ENCODE measurements at regions not wholly inside any gene's neighbourhood (a gene's known extent, or its start where the extent isn't known, plus 50 kb on each side); places are given as distances from the start of the nearest gene placed in this dataset.

DNA sequence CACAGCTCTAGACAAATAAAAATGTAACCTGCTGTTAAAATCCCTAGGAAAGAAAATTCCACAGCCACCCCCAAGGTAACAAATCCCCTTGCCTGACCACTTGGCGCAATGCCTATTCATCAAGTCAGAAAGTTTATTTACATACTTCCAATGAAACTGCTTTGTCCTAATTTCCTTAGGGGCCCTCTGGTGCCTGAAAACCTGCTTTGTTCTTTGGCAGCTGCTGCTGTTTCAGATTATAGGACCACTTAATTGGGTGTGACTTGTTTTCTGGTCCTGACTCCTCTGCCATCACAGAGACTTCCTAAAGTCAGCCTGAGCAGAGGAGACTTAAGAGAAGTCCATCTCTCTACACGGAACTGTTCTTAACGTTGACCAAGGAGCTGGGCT is 323.6 kb downstream of the UBE3D start:
- H3K4me3 ChIP-seq (ENCODE audit: low read depth, low read length): no peak overlapping the region
- TF ChIP-seq, protein P1, sequence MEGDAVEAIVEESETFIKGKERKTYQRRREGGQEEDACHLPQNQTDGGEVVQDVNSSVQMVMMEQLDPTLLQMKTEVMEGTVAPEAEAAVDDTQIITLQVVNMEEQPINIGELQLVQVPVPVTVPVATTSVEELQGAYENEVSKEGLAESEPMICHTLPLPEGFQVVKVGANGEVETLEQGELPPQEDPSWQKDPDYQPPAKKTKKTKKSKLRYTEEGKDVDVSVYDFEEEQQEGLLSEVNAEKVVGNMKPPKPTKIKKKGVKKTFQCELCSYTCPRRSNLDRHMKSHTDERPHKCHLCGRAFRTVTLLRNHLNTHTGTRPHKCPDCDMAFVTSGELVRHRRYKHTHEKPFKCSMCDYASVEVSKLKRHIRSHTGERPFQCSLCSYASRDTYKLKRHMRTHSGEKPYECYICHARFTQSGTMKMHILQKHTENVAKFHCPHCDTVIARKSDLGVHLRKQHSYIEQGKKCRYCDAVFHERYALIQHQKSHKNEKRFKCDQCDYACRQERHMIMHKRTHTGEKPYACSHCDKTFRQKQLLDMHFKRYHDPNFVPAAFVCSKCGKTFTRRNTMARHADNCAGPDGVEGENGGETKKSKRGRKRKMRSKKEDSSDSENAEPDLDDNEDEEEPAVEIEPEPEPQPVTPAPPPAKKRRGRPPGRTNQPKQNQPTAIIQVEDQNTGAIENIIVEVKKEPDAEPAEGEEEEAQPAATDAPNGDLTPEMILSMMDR (IDR thresholded peaks at IDR 0.05; ENCODE audit: low read depth, low read length): no peak
- in situ Hi-C loops (cut with HindIII; ENCODE audit: low sequenced_read_pairs): no loop called here
- no peak for DNase-seq (ENCODE audit: low read depth, low spot score)

DNA sequence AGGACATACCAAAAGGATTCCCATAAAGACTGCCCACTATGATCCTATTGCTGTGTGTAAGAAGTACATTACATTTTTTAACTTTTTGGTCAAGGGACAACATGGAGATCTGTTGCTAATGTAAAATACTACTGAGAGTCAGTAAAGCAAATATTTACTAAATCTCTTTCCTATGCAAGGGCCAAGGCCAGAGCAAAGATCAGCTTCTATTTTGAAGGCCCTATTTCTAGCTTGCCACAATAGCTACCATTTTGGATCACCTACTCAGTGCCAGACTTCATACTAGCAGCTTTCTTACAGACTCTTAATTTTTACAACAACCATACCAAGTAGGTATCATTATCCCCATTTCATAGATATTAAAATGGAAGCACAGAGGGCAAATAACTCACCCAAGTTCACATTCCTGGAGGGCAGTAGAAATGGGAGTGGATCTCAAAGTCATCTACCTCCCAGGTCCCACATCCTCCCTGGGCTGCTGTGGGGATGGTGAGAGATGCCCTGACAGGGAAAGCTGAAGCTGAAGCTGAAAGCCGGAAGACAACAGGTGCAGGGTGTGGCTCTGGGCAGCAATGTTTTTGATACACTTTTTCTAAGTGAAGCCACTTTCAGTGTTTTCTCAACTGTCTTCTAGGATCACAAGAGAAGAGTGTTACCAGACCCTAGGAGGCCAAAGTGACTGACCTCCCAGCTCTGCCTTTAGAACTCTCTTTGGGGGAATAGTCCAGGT is 321.2 kb downstream of the UBE3D start:
- no peak overlapping the region for H3K4me3 ChIP-seq (ENCODE audit: low read depth, low read length)
- TF ChIP-seq, protein P1 (IDR thresholded peaks at IDR 0.05; ENCODE audit: low read depth, low read length): no peak
- no peak for DNase-seq (ENCODE audit: low read depth, low spot score)
- in situ Hi-C loops (cut with HindIII; ENCODE audit: low sequenced_read_pairs): no loop called here

DNA sequence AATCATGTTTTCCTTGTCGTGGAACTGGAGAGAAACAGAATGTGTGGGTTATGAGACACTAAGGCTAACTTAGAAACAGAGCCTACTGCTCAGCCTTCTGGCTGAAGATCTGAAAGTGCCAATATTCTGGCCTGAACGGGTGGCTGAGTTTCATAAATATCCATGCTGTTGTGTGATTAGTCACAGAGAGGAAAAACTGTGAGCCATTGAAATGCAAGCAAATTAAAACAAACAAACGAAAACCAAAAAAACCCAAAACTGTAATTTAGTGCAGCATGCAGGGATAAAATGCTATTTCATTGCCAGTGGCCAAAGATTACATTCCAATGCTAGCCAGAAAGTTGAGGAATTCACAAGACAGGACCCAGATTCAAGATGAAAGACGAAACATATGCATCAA is 315.1 kb downstream of the UBE3D start:
- in situ Hi-C loops (cut with HindIII; ENCODE audit: low sequenced_read_pairs): no loop called here
- DNase-seq (ENCODE audit: low read depth, low spot score): peak; percentile 64
- TF ChIP-seq, protein P1 (IDR thresholded peaks at IDR 0.05; ENCODE audit: low read depth, low read length): no peak
- H3K4me3 ChIP-seq (ENCODE audit: low read depth, low read length): no peak overlapping the region

DNA sequence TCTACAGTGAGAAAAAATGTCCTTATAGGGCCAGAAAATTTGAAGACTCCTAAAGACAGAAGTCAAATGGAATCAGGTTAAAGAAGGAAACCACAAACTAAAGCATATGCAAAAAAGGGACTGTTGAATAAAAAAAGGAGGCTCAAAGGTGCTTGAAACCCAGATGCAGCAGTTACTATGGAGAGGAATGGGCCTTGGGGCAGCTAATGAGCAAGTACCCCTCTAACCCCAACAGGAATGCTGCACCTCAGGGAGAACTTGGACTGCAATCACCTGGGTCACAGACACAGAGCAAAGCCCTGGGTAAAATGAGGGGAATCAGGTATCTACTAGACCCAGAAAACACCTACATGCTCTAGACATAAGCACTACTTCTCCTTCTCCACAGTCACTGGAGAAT is 313.9 kb downstream of the UBE3D start:
- TF ChIP-seq, protein P1 (IDR thresholded peaks at IDR 0.05; ENCODE audit: low read depth, low read length): no peak
- H3K4me3 ChIP-seq (ENCODE audit: low read depth, low read length): no peak overlapping the region
- DNase-seq (ENCODE audit: low read depth, low spot score): no peak
- in situ Hi-C loops (cut with HindIII; ENCODE audit: low sequenced_read_pairs): no loop called here

DNA sequence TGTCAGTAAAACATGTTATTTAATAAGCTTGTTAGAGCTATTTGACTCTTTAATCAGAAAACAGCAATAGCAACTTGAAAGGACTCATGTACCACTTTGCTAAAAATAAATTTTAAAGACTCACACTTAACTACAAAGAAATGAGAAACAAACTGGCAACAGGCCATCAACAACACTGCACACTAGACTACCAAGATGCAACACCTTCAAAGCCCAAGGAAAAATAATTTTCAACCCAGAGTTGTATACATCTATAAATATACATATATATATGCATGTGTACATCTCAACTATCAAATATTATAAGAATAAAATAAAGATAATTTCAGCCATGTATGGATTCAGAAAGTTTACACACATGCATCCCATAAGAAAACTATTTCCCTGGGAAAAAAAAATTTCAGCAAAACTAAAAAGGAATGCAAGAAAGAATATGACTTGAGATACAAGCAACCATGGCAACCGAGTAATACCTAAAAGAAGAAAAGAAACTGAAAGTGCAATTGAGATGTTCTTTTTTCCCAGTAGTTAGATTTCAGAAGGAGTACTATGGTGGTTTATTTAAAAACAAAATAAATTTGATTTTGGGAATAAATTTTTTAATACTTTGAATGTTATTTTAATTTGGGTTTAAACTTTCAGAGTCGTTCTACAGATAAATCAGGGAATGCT is 303.8 kb downstream of the UBE3D start:
- in situ Hi-C loops (cut with HindIII; ENCODE audit: low sequenced_read_pairs): no loop called here
- DNase-seq (ENCODE audit: low read depth, low spot score): peak; percentile 19
- no peak overlapping the region for H3K4me3 ChIP-seq (ENCODE audit: low read depth, low read length)
- TF ChIP-seq, protein P1 (IDR thresholded peaks at IDR 0.05; ENCODE audit: low read depth, low read length): no peak

DNA sequence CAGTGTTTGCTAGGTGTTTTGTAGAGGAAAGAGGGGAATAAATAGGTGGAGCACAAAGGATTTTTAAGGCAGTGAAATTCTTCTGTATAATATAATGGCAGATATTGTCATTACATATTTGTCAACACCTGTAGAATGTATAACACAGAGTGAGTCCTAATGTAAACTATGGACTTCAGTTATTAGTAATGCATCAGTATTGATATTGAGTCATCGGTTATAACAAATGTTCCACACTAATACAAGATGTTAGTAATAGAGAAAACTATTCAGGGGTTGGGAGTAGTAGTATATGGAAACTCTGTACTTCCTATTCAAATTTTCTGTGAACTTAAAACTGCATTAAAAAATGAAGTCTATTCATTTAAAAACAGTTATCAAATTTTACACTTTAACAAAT is 299.2 kb downstream of the UBE3D start:
- TF ChIP-seq, protein P1 (IDR thresholded peaks at IDR 0.05; ENCODE audit: low read depth, low read length): no peak
- no peak overlapping the region for H3K4me3 ChIP-seq (ENCODE audit: low read depth, low read length)
- in situ Hi-C loops (cut with HindIII; ENCODE audit: low sequenced_read_pairs): no loop called here
- DNase-seq (ENCODE audit: low read depth, low spot score): no peak

Measured in astrocyte of the spinal cord (primary cell).